IPS-18c (cell line): ENCODE measurements at regions not wholly inside any gene's neighbourhood (a gene's known extent, or its start where the extent isn't known, plus 50 kb on each side); places are given as distances from the start of the nearest gene placed in this dataset.
"Not testable (repeated sequence)": the region's sequence is repeated elsewhere in the genome, so short reads cannot be mapped to it uniquely, and the experiment has no call there.

ENCODE experiments used
- H3K4me3 ChIP-seq: 2 replicates; pipeline ENCODE4 v1.7.0; 2013; ENCODE audit warnings: low read depth, mild to moderate bottlenecking, low read length, moderate library complexity; ENCODE audit not compliant: insufficient read depth
- H3K9me3 ChIP-seq: one replicate; pipeline ENCODE4 v1.6.1; 2013; ENCODE audit warnings: mild to moderate bottlenecking, low read length, moderate library complexity; ENCODE audit not compliant: control insufficient read depth, insufficient read depth

GRCh38 chr7:115210552-115210951, 288.7 kb downstream of the MDFIC start:
- Histone ChIP-seq H3K9me3 (no peaks in the 10 kb centered on the region), H3K4me3 (no peak overlapping the region)

- no peak overlapping the region for H3K4me3 ChIP-seq
- H3K9me3 ChIP-seq: peaks cover 2% of the 10 kb centered on the region
These were observed 287.0 kb downstream of the MDFIC start for GRCh38 chr7:115208710-115209560.

- H3K9me3 ChIP-seq, H3K4me3 ChIP-seq: not testable (repeated sequence)
These were observed 284.5 kb downstream of the MDFIC start for GRCh38 chr7:115206374-115206773.

GRCh38 chr7:115198143-115198542, 276.2 kb downstream of the MDFIC start:
- H3K9me3 ChIP-seq: no peaks in the 10 kb centered on the region
- no peak overlapping the region for H3K4me3 ChIP-seq

- no peak overlapping the region for H3K4me3 ChIP-seq
- no peaks in the 10 kb centered on the region for H3K9me3 ChIP-seq
These were observed 273.3 kb downstream of the MDFIC start for GRCh38 chr7:115195208-115195607.

GRCh38 chr7:115191526-115191925, 269.6 kb downstream of the MDFIC start:
- H3K9me3 ChIP-seq: no peaks in the 10 kb centered on the region

GRCh38 chr7:115183431-115184057, 261.6 kb downstream of the MDFIC start:
- H3K9me3 ChIP-seq: no peaks in the 10 kb centered on the region
- no peak overlapping the region for H3K4me3 ChIP-seq

More at GRCh38 chr7:115191526-115191925, 269.6 kb downstream of the MDFIC start:
- no peak overlapping the region for H3K4me3 ChIP-seq

- Histone ChIP-seq H3K9me3 (no peaks in the 10 kb centered on the region), H3K4me3 (no peak overlapping the region)
These were observed 256.9 kb downstream of the MDFIC start for GRCh38 chr7:115178835-115179234.

- no peaks in the 10 kb centered on the region for H3K9me3 ChIP-seq
- no peak overlapping the region for H3K4me3 ChIP-seq
These were observed 255.9 kb downstream of the MDFIC start for GRCh38 chr7:115177823-115178222.

- no peaks in the 10 kb centered on the region for H3K9me3 ChIP-seq
- H3K4me3 ChIP-seq: no peak overlapping the region
These were observed 255.2 kb downstream of the MDFIC start for GRCh38 chr7:115177103-115177502.

GRCh38 chr7:115172397-115172796, 250.5 kb downstream of the MDFIC start:
- H3K4me3 ChIP-seq, H3K9me3 ChIP-seq: not testable (repeated sequence)

GRCh38 chr7:115153769-115154477, 232.0 kb downstream of the MDFIC start:
- Histone ChIP-seq H3K9me3 (no peaks in the 10 kb centered on the region), H3K4me3 (no peak overlapping the region)

GRCh38 chr7:115153176-115153575, 231.3 kb downstream of the MDFIC start:
- no peaks in the 10 kb centered on the region for H3K9me3 ChIP-seq
- H3K4me3 ChIP-seq: no peak overlapping the region

GRCh38 chr7:115146148-115146547, 224.3 kb downstream of the MDFIC start:
- no peak overlapping the region for H3K4me3 ChIP-seq
- H3K9me3 ChIP-seq: no peaks in the 10 kb centered on the region

- no peak overlapping the region for H3K4me3 ChIP-seq
- H3K9me3 ChIP-seq: no peaks in the 10 kb centered on the region
These were observed 223.6 kb downstream of the MDFIC start for GRCh38 chr7:115145512-115145911.

- no peaks in the 10 kb centered on the region for H3K9me3 ChIP-seq
- H3K4me3 ChIP-seq: no peak overlapping the region
These were observed 215.9 kb downstream of the MDFIC start for GRCh38 chr7:115137816-115138215.

GRCh38 chr7:115136796-115137443, 215.0 kb downstream of the MDFIC start:
- Histone ChIP-seq H3K9me3 (no peaks in the 10 kb centered on the region), H3K4me3 (no peak overlapping the region)
